Motor neuron (in vitro differentiated cells): ENCODE measurements at regions not wholly inside any gene's neighbourhood (a gene's known extent, or its start where the extent isn't known, plus 50 kb on each side); places are given as distances from the start of the nearest gene placed in this dataset.
A peak's percentile ranks its signal among the peaks of the same experiment; 100 is the strongest.

ENCODE experiments used
- ATAC-seq, 8 experiments: fragments of 200-7000 bp; cut with Tn5 transposase; replicated peaks in 6 of 8; 2 replicates each; pipeline ENCODE4 v1.8.0; 2021; ENCODE audit warnings: mild to moderate bottlenecking in 8 of 8, moderate library complexity in 8 of 8
- H3K27ac ChIP-seq, 2 donors: fragments of 250-450 bp; sonication (Bioruptor Pico); 2 replicates each; pipeline ENCODE4 v1.9.0; 2021; ENCODE audit warnings: antibody characterized with exemption in 2 of 2, mild to moderate bottlenecking in 2 of 2, moderate library complexity in 1 of 2
- H3K4me1 ChIP-seq, 2 donors: fragments of 250-450 bp; sonication (Bioruptor Pico); replicated peaks in 1 of 2; 2 replicates each; pipeline ENCODE4 v1.6.1; 2021; ENCODE audit warnings: antibody characterized with exemption in 2 of 2, mild to moderate bottlenecking in 2 of 2, moderate library complexity in 1 of 2
- H3K4me3 ChIP-seq, 5 donors: fragments of 250-450 bp; sonication (Bioruptor Pico); 2 replicates each; pipeline ENCODE4 v1.9.0; 2021; ENCODE audit warnings: antibody characterized with exemption in 5 of 5, mild to moderate bottlenecking in 5 of 5, moderate library complexity in 4 of 5
- WGBS, 10 experiments: fragments of 450-650 bp; shearing (Covaris generic); methylation state at CpG; one replicate each; pipeline ENCODE4 v1.0.0; 2022; 5-methylcytosine and 5-hydroxymethylcytosine counted together
- in situ Hi-C, 9 experiments: fragments of 400-800 bp; cut with MboI; loops; one replicate each; pipeline ENCODE4 v1.15.0; 2021; ENCODE audit warnings: low sequenced_read_pairs in 9 of 9, low pct_unique_long_range_greater_than_20kb in 2 of 9; ENCODE audit not compliant: unreplicated experiment in 9 of 9

- H3K4me3 ChIP-seq, result no peak overlapping the region
- H3K27ac ChIP-seq, result no peak overlapping the region
- WGBS, 10 experiments, result 0 to 88% (median 57%) methylated on average over 1 to 7 of the region's 10 CpGs
- in situ Hi-C loops, result loop anchor here in 8 of 9 experiments (5.0 to 25.0 kb wide), 6 partner anchors 350 to 1000 kb away; partner anchors contain the start of gene URAD (in 4 of the 8)
- ATAC-seq, result no peak
- no peaks in the 10 kb centered on the region for H3K4me1 ChIP-seq
These were observed 184.1 kb downstream of the USP12 start for GRCh38 chr13:26987486-26988013.

GRCh38 chr13:26985285-26985878 is 186.2 kb downstream of the USP12 start:
- in situ Hi-C loops, result loop anchor here in 8 of 9 experiments (5.0 to 25.0 kb wide), 6 partner anchors 352 to 1002 kb away; partner anchors contain the start of gene URAD (in 4 of the 8)
- ATAC-seq, result peak; percentile 49 to 89 (median 74)
- 0 to 15% (median 4%) methylated on average over 1 to 6 of the region's 6 CpGs for WGBS, 10 experiments
- Histone ChIP-seq H3K27ac (no peak overlapping the region), H3K4me3 (no peak overlapping the region), H3K4me1 (no peaks in the 10 kb centered on the region)

GRCh38 chr13:26984337-26984736 is 187.3 kb downstream of the USP12 start:
- H3K4me1 ChIP-seq, result no peaks in the 10 kb centered on the region
- no peak overlapping the region for H3K4me3 ChIP-seq
- 73 to 100% (median 100%) methylated on average over 1 to 4 of the region's 4 CpGs; no CpG with 5 or more reads in 5 of the 10 experiments for WGBS, 10 experiments
- no peak for ATAC-seq
- H3K27ac ChIP-seq, result no peak overlapping the region
- in situ Hi-C loops, result loop anchor here in 8 of 9 experiments (5.0 to 25.0 kb wide), 6 partner anchors 353 to 1003 kb away; partner anchors contain the start of gene URAD (in 4 of the 8)

GRCh38 chr13:26983543-26984320 is 187.9 kb downstream of the USP12 start:
- no peak overlapping the region for H3K4me3 ChIP-seq
- H3K4me1 ChIP-seq, result no peaks in the 10 kb centered on the region
- in situ Hi-C loops, result loop anchor here in 8 of 9 experiments (5.0 to 25.0 kb wide), 6 partner anchors 354 to 1004 kb away; partner anchors contain the start of gene URAD (in 4 of the 8)
- peak overlapping the region in 1 of 2 donors; percentile 37 for H3K27ac ChIP-seq
- no peak for ATAC-seq
- 33 to 94% (median 82%) methylated on average over 1 to 9 of the region's 12 CpGs; no CpG with 5 or more reads in 2 of the 10 experiments for WGBS, 10 experiments

- Histone ChIP-seq H3K27ac (no peak overlapping the region), H3K4me1 (no peaks in the 10 kb centered on the region), H3K4me3 (no peak overlapping the region)
- no peak for ATAC-seq
- WGBS, 10 experiments, result 50 to 100% (median 85%) methylated on average over 1 to 10 of the region's 18 CpGs
- in situ Hi-C loops, result loop anchor here in 8 of 9 experiments (5.0 to 25.0 kb wide), 6 partner anchors 357 to 1007 kb away; partner anchors contain the start of gene URAD (in 4 of the 8)
These were observed 191.2 kb downstream of the USP12 start for GRCh38 chr13:26980099-26981031.

- in situ Hi-C loops, result loop anchor here in 7 of 9 experiments (10.0 to 25.0 kb wide), 4 partner anchors 358 to 1008 kb away; partner anchors contain the start of gene URAD (in 4 of the 7)
- no peak overlapping the region for H3K27ac ChIP-seq
- ATAC-seq, result no peak
- no peak overlapping the region for H3K4me3 ChIP-seq
- WGBS, 10 experiments, result 8 to 100% (median 89%) methylated on average over 1 to 6 of the region's 8 CpGs; no CpG with 5 or more reads in 6 of the 10 experiments
- H3K4me1 ChIP-seq, result no peaks in the 10 kb centered on the region
These were observed 192.3 kb downstream of the USP12 start for GRCh38 chr13:26979334-26979733.

GRCh38 chr13:26978081-26978860 is 193.3 kb downstream of the USP12 start:
- no peak overlapping the region for H3K4me3 ChIP-seq
- H3K4me1 ChIP-seq, result no peaks in the 10 kb centered on the region
- no peak for ATAC-seq
- WGBS, 10 experiments, result 13 to 100% (median 63%) methylated on average over 1 to 7 of the region's 12 CpGs; no CpG with 5 or more reads in 1 of the 10 experiments
- in situ Hi-C loops, result loop anchor here in 7 of 9 experiments (10.0 to 25.0 kb wide), 4 partner anchors 359 to 1009 kb away; partner anchors contain the start of gene URAD (in 4 of the 7)
- H3K27ac ChIP-seq, result no peak overlapping the region

GRCh38 chr13:26977541-26977940 is 194.1 kb downstream of the USP12 start:
- Histone ChIP-seq H3K27ac (no peak overlapping the region), H3K4me1 (no peaks in the 10 kb centered on the region), H3K4me3 (no peak overlapping the region)
- in situ Hi-C loops, result loop anchor here in 7 of 9 experiments (10.0 to 25.0 kb wide), 4 partner anchors 360 to 1010 kb away; partner anchors contain the start of gene URAD (in 4 of the 7)
- no peak for ATAC-seq
- 10 to 80% (median 40%) methylated on average over 1 to 7 of the region's 11 CpGs; no CpG with 5 or more reads in 4 of the 10 experiments for WGBS, 10 experiments

GRCh38 chr13:26976313-26976712 is 195.3 kb downstream of the USP12 start:
- Histone ChIP-seq H3K4me3 (no peak overlapping the region), H3K4me1 (no peaks in the 10 kb centered on the region), H3K27ac (no peak overlapping the region)
- no peak for ATAC-seq
- 60 to 100% methylated on average over 1 of the region's 1 CpG; no CpG with 5 or more reads in 8 of the 10 experiments for WGBS, 10 experiments
- in situ Hi-C loops, result loop anchor here in 7 of 9 experiments (10.0 to 25.0 kb wide), 4 partner anchors 361 to 1011 kb away; partner anchors contain the start of gene URAD (in 4 of the 7)

GRCh38 chr13:26973946-26974345 is 197.7 kb downstream of the USP12 start:
- H3K4me1 ChIP-seq, result peaks cover 0 to 3% of the 10 kb centered on the region in 2 donors
- in situ Hi-C loops, result loop anchor here in 2 of 9 experiments (10.0 to 25.0 kb wide), 2 partner anchors 391 to 863 kb away; no protein-coding TSS in a partner anchor
- 43 to 100% (median 80%) methylated on average over 1 to 3 of the region's 4 CpGs; no CpG with 5 or more reads in 3 of the 10 experiments for WGBS, 10 experiments
- H3K27ac ChIP-seq, result no peak overlapping the region
- no peak overlapping the region for H3K4me3 ChIP-seq
- no peak for ATAC-seq

GRCh38 chr13:26973295-26973694 is 198.3 kb downstream of the USP12 start:
- Histone ChIP-seq H3K27ac (no peak overlapping the region), H3K4me3 (no peak overlapping the region), H3K4me1 (peaks cover 0 to 3% of the 10 kb centered on the region in 2 donors)
- in situ Hi-C loops, result loop anchor here in 2 of 9 experiments (10.0 to 25.0 kb wide), 2 partner anchors 392 to 864 kb away; no protein-coding TSS in a partner anchor
- WGBS, 10 experiments, result 61 to 100% (median 78%) methylated on average over 1 to 5 of the region's 6 CpGs; no CpG with 5 or more reads in 4 of the 10 experiments
- ATAC-seq, result no peak
